ENCODE measurements at regions not wholly inside any gene's neighbourhood (a gene's known extent, or its start where the extent isn't known, plus 50 kb on each side); places are given as distances from the start of the nearest gene placed in this dataset.

GRCh38 chr18:51654488-51655326 is 457.2 kb upstream of the MEX3C start:
- no peak for DNase-seq

GRCh38 chr18:51655327-51655698 is 457.8 kb upstream of the MEX3C start:
- no peak for DNase-seq

- DNase-seq, result no peak
Measured at GRCh38 chr18:51656249-51656648, 458.8 kb upstream of the MEX3C start.

- no peak for DNase-seq
Measured at GRCh38 chr18:51658436-51658835, 461.0 kb upstream of the MEX3C start.

- DNase-seq, result no peak
Measured at GRCh38 chr18:51659781-51660180, 462.3 kb upstream of the MEX3C start.

DNA sequence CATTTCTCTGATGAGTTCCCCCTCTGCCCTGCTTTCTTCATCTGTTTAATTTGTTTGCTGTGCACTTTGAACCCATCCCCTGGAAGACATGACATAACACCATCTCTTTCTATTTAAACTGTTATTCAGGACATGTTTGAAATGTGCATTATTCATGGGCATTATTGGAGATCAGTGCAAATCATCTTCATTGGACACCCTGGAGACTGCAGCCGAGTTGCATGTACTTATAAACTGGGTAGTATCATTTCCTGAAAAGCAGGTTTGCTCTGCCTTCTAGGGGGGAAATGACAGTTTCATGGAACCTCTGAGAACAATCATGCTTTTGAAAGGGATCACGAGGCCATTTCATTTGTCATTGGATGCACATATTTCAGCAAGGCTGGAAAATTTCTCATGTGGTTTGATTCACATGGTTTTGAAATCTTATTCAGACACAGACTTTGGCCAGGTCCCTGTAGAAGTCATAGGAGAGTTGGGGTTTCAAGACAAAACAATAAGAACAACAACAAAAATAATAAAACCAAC is 462.8 kb upstream of the MEX3C start:
- no peak for DNase-seq

DNA sequence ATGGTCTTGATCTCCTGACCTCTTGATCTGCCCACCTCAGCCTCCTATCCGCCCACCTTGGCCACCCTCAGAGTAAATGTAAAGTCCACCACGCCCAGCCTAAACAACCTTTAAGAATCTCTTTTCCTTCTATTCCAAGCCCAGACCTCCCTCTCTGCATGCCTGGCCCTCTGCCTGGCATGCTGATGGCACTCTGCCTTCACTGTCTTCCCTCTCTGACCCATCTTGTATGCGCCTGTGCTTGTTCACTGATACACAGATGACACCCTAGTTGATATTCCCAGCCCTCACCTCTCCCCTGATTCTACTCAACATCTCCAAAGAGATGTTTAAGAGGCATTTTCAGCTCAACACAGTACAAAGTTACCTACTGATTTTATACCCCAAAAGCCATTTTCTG is 466.8 kb upstream of the MEX3C start:
- DNase-seq, result no peak

GRCh38 chr18:51666763-51667191 is 469.3 kb upstream of the MEX3C start:
- DNase-seq, result no peak

DNA sequence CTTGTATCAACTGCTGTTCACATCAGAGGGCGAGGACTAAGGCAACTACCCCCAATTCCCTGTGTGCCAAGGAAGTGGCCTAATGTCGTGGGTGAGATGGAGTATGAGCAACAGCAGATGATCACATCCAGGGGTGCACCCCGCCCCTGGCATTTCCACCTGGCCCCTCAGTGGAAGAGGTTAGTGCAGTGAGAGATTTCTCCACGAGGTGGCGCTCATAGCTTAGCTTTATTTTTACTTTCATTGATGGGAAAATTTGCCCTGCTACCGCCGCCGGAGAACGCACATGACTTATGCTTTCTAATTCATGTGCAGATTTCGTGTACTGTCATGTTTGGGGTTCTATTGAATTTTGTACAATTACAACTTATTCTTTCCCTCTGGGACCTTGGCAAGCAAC is 470.6 kb upstream of the MEX3C start:
- peak; percentile 55 to 72 (median 63) for DNase-seq

DNA sequence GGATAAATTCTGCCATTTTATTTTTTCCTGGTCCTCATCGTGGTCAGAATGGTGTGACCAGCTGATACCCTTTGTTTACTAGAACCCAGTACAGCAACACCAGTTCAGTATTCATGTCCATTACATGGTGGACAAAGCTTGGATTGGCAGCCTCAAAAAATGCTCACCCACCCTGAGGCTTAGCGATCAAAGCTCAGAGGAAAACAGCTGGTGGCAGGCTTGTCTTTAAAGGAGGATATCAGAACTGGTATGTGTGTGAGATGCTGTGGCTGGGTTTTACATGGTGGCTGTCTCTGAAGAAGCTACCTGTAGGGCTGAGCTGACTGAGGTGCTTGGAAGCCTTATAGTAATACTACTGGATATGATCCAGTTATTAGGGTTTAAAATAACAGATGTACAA is 471.1 kb upstream of the MEX3C start:
- no peak for DNase-seq

GRCh38 chr18:51686590-51686989 is 489.1 kb upstream of the MEX3C start:
- DNase-seq, result no peak

DNA sequence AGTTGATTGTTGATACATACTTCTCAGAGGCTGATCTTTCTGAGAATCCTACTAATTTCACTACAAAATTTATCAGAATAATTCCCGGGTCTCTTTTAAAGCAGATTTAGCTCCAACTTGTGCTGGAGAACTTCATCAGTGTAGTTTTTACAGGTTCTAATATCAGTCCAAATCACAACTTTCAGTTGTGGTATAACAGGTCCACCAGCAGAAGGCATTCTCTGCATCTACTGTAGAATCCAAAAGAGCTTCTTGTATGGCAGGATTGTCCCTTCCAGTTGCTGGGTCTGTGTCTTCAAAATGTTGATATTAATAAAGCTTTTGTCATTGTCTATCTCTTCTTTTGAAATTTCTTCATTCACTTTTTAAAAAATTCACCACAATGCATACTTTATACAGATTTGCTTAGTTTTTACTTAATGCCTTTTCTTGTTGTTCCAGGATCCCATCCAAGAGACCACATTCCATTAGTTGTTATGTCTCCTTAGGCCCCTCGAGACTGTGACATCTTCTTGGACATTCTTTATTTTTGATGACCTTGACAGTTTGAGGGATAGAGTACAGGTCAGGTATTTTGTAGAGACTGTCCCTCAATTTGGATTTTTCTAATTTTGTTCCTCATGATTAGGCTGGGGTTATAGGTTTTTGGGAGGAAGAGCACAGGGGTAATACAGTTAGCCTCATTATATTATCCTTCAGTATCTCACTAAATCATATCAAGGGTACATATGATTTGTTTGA is 490.5 kb upstream of the MEX3C start:
- DNase-seq, result no peak

DNA sequence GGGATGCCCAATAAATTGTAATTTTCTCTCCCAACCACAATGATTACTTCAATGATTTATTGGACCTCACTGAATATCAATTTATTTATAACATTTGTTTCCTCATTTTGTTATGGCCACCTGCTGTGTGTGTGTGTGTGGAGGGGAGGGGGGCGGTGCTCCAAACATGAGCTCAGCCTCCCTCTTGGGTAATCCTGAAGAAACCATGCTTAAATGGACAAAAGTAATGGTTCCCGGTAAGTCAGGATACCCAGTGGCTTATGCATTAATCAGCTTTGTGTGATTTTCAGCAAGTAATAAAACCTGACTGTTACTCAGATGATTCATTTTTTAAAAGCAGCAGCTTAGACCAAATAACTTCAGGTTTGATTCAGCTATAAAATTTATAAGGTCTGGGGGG is 495.1 kb upstream of the MEX3C start:
- DNase-seq, result no peak

- DNase-seq, result no peak
Measured at GRCh38 chr18:51711298-51711889, 513.9 kb upstream of the MEX3C start.

DNA sequence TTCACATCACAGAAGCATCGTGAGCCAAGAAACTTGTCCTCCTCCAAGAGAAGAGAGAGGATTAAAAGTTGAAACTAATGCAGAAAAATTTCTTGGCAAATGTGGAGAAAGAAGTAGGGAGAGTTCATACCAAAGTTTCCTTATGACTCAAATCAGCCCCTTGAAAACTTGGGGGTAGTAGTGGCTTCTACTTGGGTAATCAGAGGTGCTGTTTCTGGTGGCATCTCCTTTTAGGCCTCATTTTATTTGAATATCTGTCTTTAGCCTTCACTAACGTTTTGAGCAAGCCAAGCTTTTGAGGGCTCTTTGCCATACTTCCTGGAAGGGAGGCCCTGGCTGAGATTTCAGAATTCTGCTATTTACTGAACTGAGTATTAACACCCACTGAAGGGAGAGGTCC is 515.3 kb upstream of the MEX3C start:
- DNase-seq, result no peak

- DNase-seq, result no peak
Measured at GRCh38 chr18:51716277-51716676, 518.8 kb upstream of the MEX3C start.

DNA sequence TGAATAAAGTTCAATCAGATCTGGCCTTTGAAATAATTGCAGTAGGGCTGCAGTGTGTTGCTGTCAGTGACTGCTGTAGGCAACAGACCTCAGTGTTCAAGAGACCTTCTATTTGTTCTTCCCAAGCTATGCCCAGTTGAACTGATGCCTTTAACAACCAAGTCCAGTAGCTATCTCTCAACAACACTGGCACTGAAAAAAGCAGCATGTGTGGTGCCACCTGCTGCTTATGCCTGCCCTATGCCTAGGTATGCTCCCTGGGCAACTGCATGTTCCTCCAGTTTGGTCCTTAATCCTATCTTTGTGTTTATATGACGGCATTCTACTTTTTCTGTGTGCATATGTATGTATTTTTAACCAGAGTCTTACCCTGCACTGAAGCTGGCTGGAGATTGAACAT is 523.9 kb upstream of the MEX3C start:
- no peak for DNase-seq

DNA sequence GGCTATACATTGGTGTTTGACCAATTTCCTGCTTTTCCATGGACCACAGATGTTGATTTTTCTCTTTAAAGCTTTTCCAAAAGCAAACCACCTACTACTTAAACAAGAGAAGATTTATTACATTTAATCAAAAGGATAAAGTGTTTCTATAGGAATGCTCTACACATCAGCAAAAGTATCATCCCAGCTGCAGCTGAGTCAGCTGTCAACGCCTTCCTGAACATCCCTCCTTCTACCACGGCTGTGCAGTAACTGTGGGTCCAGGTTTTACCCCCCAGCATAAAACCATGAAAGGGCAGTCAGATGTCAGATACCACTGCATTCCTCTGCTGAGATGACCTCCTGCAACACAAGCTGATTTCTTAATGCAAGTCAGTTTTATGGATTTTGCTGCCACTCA is 524.5 kb upstream of the MEX3C start:
- DNase-seq, result no peak

GRCh38 chr18:51724790-51725721 is 527.6 kb upstream of the MEX3C start:
- DNase-seq, result no peak

GRCh38 chr18:51726614-51727013 is 529.1 kb upstream of the MEX3C start:
- DNase-seq, result no peak

- no peak for DNase-seq
Measured at GRCh38 chr18:51727780-51728179, 530.3 kb upstream of the MEX3C start.

GRCh38 chr18:51731070-51731469 is 533.6 kb upstream of the MEX3C start:
- DNase-seq, result no peak

- no peak for DNase-seq
Measured at GRCh38 chr18:51734576-51734975, 537.1 kb upstream of the MEX3C start.
